NCI-H748 treated with DMSO at 0.1 percent for 48 hours (cell line): ENCODE measurements at regions not wholly inside any gene's neighbourhood (a gene's known extent, or its start where the extent isn't known, plus 50 kb on each side); places are given as distances from the start of the nearest gene placed in this dataset.

Experiments used
- DNase-seq: peaks from one replicate; lab custom pipeline; 2025; lab: John Stamatoyannopoulos, UW

DNA sequence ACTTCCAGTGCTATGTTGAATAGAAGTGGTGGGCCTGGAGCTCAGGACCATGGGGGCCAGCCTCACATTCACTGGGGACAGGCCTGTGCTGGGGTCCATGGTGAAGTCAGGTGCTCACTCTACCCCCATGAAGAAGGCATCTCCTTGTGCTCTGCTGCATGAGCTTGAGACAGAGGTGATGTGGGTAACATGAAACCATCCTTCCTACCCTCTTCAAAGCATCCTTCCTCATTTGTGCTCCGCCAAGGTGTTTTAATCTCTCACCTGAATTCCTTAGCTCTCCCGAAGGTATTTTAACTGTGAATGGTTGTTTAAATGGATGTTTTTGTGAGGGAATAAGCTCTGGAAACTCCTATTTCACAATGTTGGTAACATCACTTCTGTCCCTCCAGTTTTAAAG lies 209.6 kb upstream of the PCSK2 start:
- no peak for DNase-seq

DNA sequence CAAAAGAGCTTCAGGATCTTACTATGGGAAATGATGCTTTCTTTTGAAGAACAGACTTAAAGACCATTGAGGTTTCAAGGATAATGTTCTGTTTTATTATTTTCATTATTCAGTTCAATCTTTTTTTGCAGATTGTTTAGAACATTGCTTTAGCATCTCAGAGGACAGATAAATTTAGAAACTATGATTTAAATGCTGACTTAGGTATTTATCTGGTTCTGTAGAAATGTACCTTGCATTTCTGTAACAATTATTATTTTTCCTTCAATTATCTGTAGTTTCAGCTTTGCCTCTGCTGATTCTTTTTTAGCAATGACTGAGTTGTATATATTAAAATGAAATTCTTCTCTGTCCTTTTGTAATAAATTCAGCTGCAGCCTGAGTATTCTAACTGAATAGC lies 205.4 kb upstream of the PCSK2 start:
- DNase-seq, result no peak

DNA sequence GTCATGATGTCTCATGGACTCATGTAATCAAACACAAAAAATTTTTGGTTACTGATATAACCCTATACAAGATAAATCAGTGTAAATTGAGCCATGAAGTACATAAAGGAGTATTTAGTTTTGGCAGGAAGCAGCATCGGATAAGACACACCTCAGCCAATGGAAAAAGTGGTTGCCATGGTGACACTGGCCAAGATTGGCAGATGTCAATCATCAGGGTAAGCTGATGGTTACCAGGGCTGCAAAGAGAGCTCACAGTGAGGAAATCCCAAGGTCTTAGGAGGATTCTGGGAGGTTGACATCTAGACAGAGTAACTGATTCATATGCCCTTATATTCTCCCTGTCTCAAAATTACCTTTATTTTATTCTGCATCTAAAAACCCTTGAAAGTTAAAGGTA lies 203.8 kb upstream of the PCSK2 start:
- no peak for DNase-seq

DNA sequence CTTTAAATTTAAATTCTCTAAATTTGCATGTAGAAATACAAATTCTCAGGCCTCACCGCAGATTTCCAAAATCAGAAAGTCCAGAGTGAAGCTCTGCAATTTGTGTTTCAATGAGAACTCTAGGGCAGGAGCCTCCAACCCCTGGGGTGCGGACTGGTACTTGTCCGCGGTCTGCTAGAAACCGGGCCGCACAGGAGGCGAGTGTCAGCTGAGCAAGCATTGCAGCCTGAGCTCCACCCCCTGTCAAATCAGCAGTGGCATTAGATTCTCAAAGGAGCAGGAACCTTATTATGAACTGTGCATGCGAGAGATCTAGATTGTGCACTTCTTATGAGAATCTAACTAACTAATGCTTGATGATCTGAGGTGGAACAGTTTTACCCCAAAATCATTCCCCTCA lies 203.0 kb upstream of the PCSK2 start:
- DNase-seq, result no peak

DNA sequence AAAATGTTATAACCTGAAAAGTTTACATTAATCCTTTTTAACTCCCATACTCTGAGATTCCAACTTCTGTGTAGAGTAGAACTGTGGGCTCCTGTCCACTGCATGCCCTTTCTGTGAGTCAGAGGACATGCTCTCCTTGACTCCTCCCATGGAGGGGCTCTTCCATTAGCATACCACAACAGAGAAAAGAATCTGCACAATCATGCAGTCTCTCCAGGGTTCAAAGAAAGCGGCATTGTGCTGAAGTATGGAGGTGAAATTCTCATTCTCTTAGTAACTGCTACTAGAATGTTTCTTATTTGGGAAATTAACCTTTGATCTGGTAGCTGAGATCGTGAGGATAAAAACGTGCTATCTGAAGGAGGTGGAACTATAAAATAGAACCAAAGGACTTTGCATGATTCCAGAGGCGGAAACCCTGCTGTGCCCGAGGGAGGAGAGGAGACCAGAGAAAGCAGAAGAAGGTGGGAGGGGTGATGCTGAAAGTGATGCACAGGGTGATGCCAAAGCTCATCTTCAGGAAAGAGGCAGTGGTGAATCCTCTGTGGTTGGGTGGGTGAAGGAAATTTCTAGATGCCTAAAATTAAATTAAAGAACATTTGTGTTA lies 202.2 kb upstream of the PCSK2 start:
- no peak for DNase-seq

DNA sequence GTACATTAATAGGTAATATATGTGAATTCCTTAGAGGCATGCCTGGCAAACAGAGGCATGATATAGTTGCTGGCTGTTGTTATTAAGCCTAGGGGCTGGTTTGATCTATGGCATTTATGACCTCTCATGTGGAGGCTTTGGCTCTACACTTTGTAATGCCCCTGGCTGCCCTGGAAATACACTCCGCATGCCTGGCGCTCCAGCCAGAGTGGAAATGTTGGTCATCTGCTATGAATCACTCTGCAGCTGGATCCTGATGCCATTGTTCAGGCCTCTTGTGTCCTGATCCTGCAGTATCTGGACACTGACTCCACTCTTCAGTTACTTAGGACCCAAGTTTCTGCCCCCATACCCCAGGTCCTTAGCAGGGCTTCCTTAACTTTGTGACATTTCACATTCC lies 200.5 kb upstream of the PCSK2 start:
- no peak for DNase-seq

DNA sequence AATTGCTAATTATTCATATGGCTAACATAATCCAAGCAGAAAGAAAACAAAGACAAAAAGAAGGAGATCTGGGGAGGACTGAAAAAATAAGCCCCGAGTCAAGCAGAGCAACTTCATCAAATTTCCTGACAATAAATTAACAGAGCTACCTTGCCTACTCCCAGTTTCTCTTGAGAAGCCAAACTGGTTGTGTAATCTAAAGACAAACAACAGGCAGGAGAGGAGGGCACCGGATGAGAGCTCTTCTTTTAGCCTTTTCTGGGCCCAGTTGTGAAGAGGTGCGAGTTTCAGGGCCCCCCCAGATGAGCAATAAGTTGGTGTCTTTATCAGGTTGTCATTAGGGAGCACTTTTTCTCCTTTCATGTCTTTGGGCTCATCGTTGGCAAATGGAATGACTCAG lies 197.1 kb upstream of the PCSK2 start:
- DNase-seq, result no peak

DNA sequence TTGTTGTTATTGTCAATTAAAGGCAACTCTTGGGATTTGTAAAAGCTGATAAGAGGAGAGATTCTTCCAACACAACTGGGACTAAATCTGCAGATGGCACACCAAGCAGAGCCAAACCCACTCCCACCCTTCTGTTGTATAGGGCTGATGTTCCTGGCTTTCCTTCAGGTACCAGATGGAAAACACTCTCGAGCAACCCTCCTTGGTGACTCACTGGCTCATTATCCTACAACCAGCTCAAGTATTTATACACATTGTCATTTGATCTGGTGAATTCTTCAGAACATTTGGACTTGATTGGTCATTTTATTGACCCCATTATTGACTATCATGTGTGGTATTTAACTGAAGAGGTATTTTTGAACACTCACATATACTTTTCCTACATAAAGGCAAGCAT lies 190.3 kb upstream of the PCSK2 start:
- no peak for DNase-seq

DNA sequence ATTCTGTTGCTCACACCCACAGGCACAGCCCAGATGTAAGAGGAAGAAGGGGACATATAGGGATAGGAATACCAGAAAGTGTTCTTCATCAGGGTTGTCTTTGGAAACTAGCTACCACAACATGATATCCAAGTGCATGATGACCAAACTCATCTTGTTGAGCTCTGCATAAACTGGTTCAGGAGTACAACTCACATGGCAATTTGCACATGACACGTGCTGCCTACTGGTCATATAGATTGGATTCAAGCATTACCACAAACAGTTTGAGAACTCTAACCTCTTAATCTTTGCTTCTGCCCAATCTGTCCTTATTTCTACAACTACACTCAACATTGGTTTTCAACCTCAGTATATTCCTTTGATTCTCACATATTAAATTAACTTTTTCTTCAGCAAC lies 184.7 kb upstream of the PCSK2 start:
- no peak for DNase-seq

DNA sequence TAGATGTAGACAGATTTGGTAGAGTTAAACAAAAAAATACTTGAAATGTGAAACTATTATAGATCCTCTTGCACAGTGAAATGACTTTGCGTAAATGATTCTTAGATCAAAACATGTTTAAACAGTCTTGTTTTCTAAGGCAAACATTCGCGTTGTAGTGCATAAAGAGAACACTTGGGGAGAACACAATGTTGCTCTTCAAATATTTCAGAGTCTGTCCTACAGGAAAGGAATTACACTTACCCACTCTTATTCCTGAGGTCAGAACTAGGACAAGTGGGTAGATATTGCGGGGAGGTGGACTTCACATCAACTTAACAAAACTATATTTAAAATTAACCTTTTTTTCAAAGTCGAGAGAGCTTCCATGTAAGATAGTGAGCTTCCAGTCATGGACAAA lies 183.5 kb upstream of the PCSK2 start:
- no peak for DNase-seq

DNA sequence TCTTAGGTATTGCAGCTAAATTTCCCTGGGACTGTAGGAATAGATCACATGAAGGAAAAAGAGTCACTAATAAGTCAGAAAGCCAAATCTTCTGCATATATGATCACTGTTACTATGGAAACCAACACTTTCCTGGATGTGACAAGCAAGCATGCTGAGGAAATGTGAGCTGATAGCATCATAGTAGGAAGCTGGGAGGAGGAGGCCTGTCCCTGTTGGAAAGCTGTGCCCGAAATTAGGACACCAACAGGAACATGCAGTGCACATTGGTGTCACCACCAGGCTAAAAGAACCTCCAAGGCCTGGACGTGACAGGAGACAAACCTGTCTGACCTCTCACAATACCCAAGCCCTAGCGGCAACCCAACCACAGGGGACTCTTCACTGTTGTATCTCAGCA lies 181.9 kb upstream of the PCSK2 start:
- no peak for DNase-seq

DNA sequence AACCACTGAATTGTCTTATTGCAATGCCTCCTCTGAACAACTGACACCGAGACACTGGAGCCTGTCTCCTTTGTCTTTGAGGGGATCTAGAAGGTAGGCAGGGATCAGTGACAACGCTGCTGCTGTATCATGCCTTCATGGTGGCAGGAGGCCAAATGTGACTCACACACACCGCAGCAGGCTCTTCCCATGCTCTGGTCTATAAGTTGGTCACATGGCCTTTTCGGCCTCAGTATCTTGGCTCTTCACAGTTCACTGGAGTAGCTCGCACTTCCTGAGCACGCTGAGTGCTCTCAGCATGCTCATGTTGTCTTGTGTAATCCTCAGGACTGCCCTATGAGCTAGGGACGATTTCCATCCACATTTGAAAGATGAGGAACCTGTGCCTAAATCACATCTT lies 167.4 kb upstream of the PCSK2 start:
- DNase-seq, result no peak

DNA sequence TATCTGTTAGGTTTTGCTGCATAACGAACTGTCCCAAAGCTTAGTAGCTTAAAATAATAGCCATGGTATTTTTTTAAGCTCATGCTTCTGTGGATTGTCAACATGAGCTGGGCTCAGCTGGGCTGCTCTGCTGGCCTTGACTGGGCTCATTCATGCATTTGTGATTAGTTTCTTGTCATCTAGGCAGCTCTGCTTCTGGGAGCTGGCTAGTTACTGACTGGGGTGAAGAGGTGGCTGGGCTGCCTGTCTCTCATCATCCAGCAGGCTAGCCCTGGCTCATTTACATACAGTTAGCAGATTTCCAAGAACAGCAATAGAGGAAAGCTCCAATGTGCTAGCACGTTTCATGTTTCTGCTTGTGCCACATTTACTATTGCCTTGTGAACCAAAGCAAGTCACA lies 165.1 kb upstream of the PCSK2 start:
- DNase-seq, result no peak

DNA sequence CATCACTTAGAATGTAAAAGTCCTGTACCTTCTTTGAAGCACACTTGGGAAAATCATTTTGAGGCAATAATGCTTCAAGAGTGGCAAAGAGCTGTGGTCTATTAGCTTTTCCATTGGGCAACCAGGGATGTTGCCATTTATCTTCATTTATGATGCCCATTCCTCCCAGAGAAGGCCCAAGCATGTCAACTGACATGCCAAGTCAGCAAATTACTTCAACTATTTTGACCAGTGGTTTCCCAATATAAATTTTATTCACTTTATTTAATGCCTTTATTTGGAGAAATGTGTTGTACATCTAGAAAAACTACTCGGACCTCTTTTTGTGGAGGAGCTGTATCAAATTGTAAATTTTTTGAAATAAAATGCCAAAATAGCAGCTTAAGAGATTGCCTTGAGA lies 164.1 kb upstream of the PCSK2 start:
- DNase-seq, result no peak

DNA sequence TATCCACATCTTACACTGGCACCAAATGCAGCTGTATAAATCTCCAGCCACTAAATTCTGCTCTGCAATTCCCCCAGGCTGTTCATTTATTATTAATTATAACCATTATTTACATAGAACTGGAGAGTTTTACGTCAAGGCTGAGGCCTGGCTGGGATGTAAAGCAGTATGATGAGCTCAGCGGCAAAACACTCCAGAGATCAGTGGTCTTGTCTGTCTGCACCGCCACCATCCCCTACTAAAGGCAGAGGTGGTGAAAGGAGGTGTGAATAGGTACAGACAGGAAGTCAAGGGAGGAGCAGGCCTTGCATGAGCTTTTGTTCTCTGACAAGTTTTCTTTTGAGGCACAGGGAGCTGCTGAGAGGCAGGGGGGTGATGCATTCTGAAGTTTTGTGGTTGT lies 159.9 kb upstream of the PCSK2 start:
- peak; percentile 64 for DNase-seq

DNA sequence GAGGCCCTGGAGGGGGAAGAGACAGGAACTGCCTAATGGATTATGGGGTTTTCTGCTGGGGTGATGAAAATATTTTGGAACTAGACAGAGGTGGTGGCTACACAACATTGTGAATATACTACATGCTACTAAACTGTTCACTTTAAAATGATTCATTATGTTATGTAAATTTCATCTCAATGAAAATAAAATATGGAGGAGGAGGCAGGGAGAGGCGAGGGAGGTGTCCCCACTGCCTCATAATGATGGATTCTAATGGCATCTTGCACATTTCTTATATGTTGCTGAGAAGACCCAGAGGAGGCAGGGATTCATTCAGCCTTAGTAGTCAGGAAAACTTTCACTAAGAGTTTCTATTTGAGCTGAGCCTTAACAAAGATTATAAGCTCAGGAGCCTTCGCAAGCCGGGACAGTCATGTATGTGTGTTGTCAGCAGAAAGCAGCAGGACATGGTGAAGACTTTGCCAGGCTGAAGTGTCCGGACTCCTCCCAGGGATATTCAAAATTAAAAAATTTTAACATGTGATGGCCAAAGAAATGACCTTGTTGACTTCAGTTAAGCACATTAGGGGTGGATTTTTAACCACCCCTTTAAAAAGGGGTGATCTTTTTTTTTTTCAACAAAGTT lies 158.6 kb upstream of the PCSK2 start:
- no peak for DNase-seq

DNA sequence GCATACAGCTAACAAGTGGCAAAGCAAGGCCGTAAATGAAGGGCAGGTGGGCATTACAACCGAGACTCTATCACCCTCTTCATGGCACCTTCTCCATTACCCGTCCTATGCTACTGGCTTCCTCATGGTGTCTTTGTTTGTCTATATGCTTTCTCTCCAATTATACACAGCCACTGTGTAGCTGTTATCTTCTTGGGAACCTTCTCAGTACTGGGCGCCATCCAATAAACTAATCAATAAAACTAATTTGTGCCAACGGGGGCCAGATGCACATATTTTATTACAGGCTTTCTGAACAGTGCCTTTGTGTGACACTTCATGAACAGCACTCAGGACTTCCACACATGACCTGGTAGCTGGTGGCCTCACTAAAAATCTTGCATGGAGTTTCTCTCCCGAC lies 149.8 kb upstream of the PCSK2 start:
- DNase-seq, result no peak

DNA sequence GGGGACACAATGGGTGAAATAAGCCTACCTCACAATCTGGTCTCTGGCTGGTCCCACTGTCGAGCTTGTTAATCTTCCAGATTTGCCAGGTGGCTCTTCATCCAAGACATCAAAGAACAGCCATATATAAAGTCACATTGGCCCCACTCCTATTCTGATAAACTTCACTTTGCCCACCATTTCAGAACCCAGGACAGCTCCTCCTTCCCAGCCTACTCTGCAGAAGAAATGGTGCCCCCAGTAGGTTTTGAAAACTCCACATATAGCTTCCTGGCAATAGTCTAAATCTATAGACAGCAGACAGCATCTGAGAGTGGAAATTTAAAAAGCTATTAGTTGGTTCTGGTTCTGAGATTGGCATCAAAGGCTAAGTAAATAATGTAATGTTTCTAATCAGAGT lies 143.1 kb upstream of the PCSK2 start:
- DNase-seq, result no peak

DNA sequence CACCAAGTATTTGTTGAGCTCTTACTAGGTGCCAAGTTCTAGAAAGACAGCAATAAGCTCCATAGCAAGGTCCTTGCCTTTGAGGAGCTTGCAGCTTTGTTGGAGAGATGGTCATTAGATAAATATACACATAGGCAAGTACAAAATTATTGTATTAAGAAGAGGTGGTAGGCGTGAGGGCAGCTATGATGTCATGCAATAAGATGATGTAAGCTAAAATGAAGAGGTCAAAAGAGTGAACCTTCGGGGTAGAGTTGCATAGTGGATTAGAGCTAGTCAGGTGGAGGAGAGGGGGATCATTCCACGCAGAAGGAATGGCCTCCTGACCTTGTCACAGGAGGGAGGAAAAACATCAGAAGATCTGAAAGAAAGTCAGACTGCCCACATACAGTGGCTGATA lies 141.9 kb upstream of the PCSK2 start:
- DNase-seq, result no peak

DNA sequence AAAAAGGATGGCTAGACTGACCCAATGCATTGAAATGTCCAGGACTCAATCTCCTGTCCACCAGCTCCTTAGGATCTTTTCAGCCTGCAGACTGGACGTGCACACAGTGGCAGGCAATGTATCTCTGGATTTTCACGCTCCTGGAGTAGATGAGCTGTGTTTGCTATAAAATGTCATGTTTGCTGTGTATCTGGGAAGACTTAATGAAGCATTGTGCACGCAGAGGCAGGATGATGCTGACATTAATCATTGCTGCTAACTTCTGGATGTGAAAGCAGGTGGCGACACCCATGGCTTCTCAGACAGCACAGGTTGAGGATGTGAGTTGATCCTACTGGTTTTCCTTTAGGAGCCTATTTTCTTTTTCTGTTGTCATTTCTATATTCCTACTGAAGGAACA lies 133.1 kb upstream of the PCSK2 start:
- no peak for DNase-seq

DNA sequence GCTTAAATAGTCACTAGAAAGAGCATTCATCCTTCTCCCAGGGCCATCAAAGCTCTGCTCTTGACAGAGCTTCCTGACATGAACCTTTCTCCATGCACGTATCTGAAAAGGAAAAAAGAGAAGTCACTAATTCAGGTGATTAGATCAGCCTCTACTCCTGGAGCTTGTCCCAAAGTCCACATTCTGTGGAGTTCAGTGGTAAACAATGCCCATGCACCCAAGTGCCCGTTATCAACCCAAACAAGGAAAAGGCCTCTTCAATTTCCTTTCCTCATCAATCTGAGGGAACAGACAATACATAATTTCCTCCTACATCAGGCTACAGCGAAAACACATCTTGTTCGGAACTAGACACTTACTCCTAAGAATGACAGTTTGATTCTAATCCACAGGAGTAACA lies 129.2 kb upstream of the PCSK2 start:
- no peak for DNase-seq

DNA sequence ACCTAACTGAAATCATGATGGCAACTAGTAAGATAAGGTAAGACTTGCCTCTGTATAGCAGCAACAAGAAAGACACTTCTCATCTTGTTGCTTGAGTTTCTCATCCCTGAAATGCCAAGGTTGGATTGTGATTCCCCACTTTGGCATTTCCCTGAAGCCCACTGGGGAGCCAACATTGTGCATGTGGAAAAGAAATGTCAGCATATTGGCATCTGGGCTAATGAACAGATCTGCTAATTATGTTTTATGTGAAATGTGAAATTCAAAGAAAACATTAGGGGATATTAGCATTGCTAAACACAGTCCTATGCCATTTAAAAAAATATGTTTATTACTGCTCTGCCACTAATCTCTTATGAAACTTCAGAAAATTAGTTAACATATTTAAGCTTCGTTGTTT lies 126.3 kb upstream of the PCSK2 start:
- DNase-seq, result no peak

DNA sequence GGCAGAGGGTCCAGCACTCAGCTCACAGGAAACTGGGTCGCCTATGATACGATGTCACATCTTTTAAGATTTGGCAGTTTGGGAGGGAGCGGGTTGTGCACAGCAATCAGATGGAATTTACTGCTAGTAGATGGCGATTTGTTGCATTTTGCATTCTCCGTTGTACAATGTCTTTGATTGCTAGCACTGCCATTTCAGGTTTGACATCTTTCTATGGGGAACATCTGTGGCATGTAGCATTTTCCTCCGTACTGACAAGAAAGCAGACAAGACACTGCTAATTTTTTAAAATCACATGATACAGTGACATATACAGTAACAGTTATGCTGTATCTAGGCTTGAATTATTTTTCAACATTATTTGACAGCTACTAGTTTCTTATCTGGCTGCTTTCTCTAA lies 119.7 kb upstream of the PCSK2 start:
- no peak for DNase-seq

DNA sequence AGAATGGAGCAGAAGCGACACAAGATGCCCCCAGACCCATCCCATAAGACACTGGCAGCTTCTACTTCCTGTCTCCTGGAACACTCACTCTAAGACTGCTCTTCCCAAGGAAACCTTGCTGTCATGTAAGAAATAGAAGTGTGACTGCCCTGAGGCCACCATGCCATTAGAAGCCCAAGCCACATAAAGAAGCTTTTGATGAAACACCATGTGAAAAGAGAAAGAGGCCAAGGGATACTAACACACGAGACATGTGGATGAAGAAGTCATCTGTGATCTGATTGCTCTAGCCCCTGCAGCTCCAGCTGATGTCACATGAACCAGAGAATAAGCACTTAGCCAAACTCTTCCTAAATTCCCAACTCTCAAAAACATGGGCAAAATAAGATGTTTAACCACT lies 117.9 kb upstream of the PCSK2 start:
- no peak for DNase-seq

DNA sequence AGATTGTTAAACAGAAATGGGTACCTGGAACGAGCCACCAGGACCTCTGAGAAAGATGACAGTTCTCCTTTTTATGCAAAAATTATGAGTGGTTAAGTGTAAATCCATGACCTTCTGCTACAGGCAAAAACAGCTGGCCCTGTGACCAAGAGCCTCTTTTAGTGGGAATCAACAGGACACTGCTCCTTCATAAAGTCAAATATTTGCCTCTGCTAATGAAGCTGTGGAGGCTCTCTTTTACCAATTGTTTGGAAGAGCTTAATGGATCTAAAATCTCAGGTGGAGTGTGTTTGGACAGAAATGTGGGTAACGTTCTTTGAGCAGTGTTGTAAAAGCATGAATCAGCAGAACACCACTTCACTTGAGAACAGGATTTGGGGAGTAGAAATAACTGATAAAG lies 117.5 kb upstream of the PCSK2 start:
- DNase-seq, result peak; percentile 96
